Activated T-cell treated with anti-CD3 and anti-CD28 coated beads for 48 hours (primary cell): ENCODE measurements at regions not wholly inside any gene's neighbourhood (a gene's known extent, or its start where the extent isn't known, plus 50 kb on each side); places are given as distances from the start of the nearest gene placed in this dataset.
A peak's percentile ranks its signal among the peaks of the same experiment; 100 is the strongest.

Experiments used
- DNase-seq: peaks from one replicate; pipeline ENCODE4 v3.0.0-alpha.2; 2020; ENCODE audit warnings: low read depth

DNA sequence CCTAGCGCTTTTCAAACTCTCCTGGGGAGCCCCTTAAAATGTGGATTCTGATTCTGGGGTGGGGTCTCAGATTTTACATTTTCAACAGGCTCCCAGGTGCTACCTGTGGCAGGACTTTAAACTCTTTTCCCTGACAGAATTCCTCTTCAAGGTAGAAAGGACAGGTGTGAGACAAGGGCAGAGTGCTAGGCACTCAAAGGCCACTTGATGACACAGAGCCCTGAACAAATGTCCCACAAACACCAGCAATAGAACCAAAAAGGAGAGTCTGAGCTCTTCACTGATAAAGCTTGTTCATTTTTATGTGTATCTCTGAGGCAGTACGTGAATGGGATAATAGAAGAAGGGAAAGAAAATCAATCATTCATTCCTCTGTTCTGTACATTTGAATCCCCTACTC is 77.7 kb upstream of the PELI1 start:
- DNase-seq = no peak

DNA sequence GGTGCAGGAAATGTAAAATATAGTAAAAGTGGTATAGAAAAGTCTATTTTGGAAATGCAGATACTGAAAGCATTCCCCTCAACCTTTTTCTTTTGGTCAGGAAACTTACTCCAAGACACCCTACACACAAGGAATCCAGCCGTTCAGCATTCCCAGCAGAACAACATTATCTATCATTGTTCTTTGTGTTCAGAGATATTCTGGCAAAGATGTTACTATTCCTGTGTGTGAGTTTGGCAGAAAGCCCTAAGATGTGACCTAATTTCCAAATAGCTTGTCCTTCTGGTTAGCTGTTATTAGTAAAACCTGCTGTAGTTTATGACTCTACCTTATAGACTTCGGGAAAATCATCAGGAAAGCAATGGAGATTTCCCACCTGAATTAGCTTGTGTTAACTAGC is 78.1 kb upstream of the PELI1 start:
- DNase-seq = no peak

DNA sequence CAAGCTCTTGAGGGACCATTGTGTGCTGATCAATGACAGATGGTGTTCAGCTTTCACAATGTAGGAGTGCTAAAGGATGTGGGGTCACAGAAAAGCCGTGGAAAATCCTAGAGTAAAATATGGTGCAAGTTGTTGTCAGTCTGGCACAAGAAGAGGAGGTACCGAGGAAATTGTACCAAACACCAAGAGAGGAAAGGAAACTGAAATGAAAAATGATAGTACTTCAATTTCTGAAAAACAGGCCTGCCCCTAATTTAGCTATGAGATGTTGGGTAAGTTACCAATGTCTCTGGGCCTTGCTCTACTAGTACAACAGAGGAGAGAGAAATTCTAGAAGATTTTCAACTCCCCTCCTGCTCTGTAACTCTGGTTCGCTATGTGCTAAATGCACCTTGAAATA is 78.8 kb upstream of the PELI1 start:
- DNase-seq = no peak

DNA sequence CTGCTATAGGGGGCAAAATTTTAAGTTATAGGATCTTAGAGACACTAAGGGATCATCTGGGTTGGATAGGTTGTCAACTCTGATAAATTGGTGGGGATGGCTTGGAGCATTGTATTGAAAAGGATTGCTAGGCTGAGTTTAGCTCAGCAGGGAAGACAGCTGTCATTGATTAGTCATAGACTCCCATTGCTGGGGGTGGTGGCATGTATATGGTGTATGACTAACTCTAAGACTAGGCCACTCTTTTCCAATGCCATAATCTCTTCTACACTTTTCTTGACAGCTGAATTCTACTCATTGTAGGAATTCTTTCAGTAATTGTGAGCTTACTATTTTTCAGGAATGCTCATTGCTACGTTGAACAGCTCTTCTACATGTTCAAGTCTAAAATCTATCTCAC is 81.3 kb upstream of the PELI1 start:
- DNase-seq = no peak

DNA sequence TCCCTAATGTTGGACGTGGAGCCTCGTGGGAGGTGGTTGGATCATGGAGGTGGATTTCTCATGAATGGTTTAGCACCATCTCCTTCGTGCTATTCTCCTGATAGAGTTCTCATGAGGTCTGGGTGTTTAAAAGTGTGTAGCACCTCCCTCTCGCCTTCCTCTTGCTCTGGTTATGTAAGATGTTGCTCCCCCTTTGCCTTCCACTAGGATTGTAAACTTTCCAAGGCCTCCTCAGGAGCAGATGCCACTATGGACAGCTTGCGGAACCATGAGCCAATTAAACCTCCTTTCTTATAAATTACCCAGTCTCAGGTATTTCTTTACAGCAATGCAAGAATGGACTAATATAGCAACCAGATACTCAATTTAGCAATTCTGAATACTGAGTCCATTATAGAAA is 82.4 kb upstream of the PELI1 start:
- no peak for DNase-seq

DNA sequence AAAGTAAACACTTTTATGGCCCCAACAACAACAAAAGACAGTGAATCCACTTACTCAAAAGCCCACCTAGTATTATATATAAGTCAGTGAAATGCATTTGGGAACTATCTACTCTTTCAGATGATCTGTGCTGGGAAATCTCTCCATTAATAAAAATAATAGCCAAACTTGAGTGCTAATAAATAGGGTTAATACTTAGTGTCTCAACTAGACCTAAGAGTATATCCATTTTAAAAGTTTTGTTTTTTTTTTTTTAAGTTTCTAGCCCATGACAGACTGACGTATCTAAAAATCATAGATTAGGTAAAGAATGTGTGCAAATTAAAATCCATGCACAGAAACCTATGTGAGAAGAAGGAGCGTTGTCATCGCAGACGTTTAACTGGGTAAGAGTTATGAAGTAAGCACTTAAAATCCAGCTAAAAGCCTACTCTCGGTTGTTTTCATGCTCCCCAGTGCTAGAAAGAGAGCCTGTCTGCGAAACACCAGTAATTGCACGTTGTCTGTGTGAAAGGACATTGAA is 83.4 kb upstream of the PELI1 start:
- DNase-seq = no peak

DNA sequence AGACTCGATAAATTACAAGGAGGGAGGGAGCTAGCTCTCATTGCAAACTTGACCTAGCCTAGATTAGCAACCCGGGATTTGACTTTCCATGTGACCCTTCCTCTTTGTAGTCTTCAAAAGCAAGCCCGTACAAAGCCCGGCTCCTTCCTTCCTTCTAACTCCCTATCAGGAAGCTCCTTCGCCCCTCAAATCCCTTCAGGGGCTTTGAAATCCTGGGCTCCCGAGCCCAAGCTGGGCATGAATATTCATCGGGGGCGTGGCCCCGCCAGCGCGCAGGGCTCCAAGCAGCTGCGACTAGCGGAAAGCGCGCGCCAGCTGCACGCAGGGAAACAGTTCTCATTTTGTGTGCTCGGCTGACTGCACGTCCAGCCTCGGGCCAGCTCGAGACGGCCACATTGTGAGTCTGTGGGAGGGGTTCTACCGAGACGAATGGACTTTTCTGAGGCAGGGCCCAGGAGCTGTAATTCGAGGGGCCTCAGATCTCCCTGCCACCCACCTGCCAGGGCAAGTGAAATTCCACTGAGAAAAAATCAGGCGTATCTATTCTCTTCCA is 84.0 kb upstream of the PELI1 start:
- DNase-seq = peak; percentile 59

DNA sequence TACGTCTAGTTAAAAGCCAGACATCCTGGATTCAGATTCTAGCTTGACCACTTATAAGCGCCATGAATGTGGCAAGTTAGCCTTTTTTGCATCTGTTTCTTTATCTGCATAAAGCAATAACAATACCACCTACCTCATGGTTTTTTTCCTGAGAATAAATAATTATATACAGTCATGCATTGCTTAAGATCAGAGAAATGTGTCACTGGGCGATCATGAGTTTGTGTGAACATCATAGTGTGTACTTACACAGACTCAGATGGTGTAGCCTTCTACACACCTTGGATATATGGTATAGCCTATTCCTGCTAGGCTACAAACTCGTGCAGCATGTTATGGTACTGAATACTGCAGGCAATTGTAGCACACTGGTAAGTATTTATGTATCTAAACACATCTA is 84.7 kb upstream of the PELI1 start:
- DNase-seq = no peak

DNA sequence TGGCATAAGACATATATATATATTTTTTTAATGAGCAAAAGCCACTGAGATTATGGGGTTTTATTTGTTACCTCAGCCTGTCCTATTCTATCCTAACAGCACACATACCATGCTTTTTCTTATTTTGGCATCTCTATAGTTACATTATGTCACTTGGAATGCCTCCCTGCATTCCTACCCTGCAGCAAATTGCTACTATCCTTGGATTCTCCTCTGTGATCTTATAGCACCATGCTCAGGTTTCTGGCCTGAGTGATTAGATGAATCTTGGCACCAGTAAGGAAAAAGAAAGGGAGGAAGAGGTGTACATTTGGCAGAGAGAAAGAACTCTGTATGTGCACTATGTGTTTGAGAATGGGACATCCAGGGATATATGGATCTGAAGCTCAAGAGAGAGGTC is 86.3 kb upstream of the PELI1 start:
- no peak for DNase-seq

DNA sequence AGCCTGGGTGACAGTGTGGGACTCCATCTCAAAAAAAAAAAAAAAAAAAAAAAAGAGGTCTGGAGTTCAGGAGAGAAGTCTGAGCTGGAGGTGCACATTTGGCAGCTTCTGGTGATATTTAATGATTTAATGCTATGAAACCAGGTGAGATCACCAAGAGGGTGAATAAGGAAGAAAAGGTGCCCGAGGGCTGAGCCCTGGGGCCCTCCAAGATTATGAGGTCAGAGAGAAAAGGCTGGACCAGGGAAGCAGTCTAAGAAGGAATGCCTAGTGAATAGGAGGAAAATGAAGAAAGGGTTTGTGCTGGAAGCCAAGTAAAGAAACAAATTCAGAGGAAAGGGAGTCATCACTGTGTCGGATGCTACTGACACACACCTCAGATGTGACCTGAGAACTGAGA is 88.0 kb upstream of the PELI1 start:
- DNase-seq = no peak

DNA sequence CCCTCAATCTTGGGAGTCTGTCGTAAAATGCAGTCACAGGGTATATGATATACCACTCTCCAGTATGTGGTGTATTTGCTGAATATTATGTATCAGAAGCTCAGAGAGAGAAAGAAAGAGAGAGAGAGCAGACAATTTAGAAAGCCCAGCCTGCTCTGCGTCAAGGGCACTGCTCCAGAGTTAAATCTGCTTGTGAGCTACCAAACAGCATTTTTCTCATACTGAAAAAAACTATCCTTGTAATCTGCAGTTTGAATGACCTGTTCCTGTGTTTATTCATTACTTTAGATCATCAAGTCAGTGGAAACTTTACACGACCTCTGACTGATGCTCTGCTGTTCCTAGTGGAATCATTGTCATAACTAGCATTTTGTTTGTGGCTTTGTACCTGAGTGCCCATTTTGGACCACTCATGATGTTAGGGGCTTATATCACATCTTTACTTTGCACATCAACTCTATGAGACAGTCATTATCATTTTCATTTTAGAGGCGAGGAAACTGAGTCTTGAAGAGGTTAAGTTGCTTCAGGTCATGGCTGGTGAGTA is 89.2 kb upstream of the PELI1 start:
- no peak for DNase-seq

DNA sequence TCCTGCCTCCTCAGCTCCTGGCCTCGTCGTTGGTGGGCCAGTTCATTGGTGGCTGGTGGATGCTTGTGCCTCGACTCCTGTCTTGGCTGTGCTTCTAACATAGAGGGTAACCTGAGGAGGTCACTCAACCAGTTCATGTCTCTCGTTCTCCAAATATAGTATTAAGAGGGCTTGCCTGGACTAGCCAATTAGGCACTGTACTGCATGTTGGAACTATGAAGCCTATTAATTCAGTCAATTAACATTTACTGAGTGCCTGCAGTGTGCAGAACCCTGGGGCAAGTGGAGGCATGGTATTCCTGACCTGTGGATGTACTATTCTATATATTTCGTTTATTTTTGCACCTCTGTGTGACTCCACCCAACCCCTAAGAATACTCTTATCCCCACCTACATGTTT is 89.9 kb upstream of the PELI1 start:
- no peak for DNase-seq

DNA sequence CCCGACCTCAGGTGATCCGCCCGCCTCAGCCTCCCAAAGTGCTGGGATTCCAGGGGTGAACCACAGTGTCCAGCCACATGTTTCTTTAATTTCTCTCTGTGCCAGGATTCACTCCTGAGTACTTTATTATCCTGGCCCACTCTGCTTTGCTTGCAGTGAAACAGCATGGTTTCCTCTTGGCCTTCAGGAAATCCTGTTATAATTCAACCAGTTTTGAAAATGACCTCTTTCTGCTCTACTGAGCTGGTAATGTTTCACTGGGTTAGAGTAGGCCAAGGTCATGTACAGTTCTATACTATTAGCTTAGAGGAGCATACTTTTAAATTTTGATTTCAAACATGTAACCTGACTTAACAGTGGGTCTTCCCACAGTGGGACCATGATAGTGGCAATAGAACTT is 90.6 kb upstream of the PELI1 start:
- no peak for DNase-seq

DNA sequence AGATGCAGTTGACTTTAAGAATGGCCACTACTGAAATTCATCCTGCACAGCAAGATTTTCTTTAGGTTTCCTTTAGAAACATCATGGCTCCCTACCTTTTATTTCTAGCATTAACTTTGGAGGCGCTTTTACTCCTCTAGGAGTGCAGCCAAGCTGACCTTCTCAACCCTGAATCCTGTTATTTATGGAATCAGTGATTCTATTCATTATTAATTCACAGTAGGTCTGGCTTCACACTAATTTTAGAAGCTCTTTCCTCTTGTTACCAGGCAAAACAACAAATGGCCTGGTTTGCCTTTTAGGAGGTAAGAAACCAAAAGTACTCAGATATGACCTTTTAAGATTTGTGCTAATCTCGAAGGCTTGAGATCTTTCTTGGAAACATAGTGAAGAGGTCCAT is 93.0 kb upstream of the PELI1 start:
- no peak for DNase-seq

DNA sequence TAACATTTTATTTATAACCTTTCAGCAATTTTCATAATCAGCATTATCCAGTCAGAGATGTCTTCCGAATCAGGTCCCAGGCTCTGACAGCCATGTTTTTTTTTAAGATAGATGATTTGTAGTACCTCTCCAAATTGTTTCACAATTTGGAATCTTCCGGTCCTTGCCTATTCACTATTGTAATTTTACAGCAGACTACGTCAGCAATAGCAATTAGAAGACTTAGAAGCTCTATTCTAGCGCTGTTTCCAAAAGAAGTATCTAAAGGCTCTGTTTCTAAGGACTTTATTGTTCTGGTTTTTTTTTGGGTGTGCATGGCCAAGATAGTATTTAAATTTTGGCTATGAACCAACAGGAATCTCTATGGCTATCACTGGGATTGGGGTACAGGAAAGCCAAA is 94.6 kb upstream of the PELI1 start:
- no peak for DNase-seq

DNA sequence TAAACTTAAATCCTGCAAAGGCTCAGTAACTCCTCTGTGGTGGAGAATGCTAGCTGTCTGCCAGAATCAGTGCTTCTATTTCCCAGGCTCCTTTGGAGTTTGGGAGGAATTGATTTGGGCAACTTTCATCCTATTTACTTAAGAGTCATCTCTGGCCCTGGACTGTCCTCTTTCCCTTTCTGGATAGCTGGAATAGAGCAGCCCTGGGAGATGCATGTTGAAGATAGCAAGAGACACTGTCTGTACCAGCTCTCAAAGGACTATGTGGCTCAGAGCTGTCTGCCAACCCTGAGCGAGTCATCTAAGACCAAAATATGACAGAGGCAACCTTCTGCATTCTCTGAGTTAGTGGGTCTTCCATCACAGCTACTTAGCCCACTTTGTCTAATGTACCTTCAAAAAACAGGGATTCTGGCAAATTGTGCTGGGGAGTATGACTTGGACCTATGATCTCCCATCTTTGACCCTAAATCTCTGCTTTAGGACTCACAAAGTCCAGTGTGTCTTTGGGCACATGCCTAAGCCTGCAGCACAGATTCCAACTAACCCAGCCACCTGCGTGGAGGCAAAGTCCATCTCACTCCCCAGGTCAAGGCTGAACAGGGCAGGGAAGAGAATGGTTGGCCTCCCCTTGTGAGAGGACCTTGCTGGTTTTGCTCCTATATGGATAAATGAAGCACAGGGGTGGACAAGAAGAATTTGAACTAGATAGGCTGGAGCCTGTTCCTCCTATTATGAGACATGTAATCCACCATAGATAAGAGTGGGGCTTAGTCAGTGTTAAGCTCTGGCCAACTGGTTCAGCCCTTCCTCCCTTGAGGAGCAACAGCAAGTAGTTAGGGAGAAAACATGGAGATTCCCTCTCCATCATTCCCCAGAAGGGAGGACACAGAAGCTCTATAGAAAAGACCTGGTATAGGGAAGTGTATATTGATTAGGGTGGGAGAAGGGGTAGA is 99.1 kb upstream of the PELI1 start:
- no peak for DNase-seq

DNA sequence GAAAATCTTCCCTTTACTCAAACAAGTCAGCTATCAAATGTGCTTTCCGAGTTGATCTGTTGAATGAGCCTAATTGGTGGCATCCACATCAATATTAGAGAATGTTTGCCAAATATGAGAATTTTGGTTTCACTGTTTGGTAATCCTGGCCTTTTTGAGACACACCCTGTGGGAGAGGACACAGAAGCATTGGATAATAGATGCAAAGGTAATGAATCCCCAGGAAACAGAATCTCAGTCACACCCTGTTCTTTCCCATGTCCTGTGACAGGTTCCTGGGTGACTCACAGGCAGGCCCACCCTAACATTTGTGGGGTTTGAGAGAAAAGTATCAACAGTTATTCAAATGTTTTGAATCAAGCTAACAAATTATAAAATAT is 99.8 kb upstream of the PELI1 start:
- no peak for DNase-seq

DNA sequence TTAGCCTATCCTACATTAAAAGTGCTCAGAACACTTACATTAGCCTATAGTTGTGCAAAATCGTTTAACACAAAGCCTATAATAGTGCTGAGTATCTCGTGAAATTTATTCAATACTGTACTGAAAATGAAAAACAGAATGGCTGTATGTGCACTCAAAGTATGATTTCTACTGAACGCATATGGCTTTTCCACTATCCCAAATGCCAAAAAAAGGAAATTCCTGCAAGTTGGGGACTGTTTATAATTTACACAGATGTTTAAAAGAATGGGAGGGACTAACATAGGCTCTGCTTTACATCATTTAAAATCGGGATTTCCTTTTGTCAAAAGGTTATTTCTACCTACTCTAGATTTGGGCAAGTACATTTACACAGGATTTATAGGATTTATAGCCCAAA is 101.4 kb upstream of the PELI1 start:
- no peak for DNase-seq

DNA sequence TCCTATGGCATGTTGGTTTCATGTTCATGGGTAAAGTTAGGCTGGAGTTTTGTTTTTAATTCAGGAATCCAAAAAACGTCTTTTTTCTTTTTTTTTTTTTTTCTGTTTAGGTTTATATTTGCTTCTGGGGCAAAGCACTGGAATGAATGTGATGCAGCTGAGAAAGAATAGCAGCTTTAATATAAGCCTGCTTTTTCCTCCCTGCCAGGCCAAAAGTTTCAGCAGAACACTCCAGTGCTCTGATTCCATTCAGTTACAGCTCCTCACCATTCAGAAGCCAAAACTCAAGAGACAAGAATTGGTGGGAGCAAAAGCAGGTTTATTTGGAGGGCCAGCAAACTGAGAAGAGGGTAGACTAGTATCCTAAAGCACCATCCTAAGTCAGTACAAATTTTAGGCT is 102.7 kb upstream of the PELI1 start:
- DNase-seq = no peak

DNA sequence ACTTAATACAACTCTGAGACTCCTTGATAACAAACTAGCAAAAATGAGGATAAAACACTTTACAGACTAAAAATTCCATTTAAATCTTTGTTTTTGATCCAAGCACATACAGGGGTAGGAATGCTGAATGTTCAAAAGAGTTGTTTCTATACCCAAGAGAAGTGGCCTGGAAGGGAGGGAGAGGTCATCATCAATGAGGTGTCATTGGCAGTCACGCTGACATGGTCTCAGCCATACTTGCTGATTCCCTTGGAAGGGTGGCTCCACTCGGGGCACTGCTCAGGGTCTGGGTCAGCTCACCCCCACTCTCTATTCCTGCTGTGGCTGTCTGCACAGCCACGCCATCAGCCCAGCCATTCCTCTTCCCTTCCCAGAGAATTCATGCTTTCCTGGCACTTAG is 105.2 kb upstream of the PELI1 start:
- DNase-seq = no peak

DNA sequence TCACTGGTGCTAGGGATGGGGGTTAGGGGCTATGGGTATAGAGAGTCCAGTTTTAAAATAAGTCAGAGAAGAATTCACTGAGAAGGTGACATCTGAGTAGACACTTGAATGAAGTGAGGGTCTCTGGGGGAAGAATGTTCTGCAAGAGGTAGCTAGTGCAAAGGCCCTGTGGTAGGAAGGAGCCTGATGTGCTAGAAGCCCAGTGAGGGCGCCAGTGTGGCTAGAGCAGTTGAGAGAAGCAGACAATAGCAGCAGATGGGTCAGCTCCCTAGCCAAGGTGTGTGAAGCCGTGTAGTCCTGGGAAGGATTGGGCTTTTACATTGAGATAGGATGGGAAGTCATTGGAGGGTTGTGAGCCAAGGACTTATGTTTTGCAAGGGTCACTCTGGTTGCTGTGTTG is 105.8 kb upstream of the PELI1 start:
- no peak for DNase-seq

DNA sequence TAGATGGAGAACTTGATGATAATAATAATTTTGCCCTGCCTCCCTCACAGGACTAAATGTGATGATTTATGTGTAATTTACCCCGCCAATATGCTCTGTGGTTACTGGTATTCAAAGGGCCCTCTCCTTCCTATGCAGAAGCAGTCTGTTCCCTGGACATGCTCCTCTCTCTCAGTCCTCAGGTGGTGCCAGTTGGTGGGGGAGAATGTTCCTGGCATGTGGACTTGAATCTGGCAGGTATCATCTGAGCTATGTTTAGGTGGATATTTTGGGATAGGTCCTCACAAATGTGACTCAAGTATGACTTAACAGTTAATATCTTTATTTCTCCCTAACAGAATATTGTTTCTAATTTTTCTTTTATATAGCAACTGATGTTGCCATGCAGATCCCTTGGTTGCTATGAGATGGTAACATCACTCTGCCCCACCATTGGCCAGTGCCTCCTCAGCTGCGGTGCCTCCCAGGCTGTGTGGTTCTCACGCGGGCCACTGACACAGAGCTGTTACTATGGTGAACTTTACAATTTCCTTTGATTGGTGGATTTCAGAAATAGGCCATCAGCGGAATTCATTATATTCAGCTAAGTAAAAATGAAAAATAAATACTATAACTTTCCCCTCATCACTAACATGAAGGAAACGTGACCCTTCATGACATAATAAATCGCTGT is 106.7 kb upstream of the PELI1 start:
- DNase-seq = no peak
